ENCODE measurements at regions not wholly inside any gene's neighbourhood (a gene's known extent, or its start where the extent isn't known, plus 50 kb on each side); places are given as distances from the start of the nearest gene placed in this dataset.
"Not testable (repeated sequence)": the region's sequence is repeated elsewhere in the genome, so short reads cannot be mapped to it uniquely, and the experiment has no call there.

GRCh38 chr4:9722131-9722530, 59.3 kb upstream of the DRD5 start:
- TF ChIP-seq CTCF (tag by site-specific recombination; IDR thresholded peaks at IDR 0.05); KLF9 (tag by site-specific recombination; IDR thresholded peaks at IDR 0.05; ENCODE audit: low read depth); KLF16 (tag by site-specific recombination; IDR thresholded peaks at IDR 0.05); ZNF133 (tag by site-specific recombination; IDR thresholded peaks at IDR 0.05); ZFP37 (tag by site-specific recombination; IDR thresholded peaks at IDR 0.05); ZNF621 (tag by site-specific recombination; IDR thresholded peaks at IDR 0.05): not testable (repeated sequence)

Measured in HEK293 (cell line).